Testis (tissue), 2 donors: ENCODE measurements at regions not wholly inside any gene's neighbourhood (a gene's known extent, or its start where the extent isn't known, plus 50 kb on each side); places are given as distances from the start of the nearest gene placed in this dataset.
"Not testable (repeated sequence)": the region's sequence is repeated elsewhere in the genome, so short reads cannot be mapped to it uniquely, and the experiment has no call there.

Source experiments
- DNase-seq: peaks from one replicate; pipeline ENCODE4 v3.0.0-alpha.2; 2019
- H3K27ac ChIP-seq, 2 donors: fragments of 200-600 bp; sonication (generic); one replicate each; pipeline ENCODE4 v1.5.1; 2019
- H3K27me3 ChIP-seq: fragments of 200-600 bp; sonication (generic); one replicate; pipeline ENCODE4 v1.5.1; 2019
- H3K36me3 ChIP-seq: fragments of 200-600 bp; sonication (generic); one replicate; pipeline ENCODE4 v1.5.1; 2017; ENCODE audit warnings: low read depth; ENCODE audit errors: missing control alignments
- H3K4me1 ChIP-seq: fragments of 200-600 bp; sonication (generic); one replicate; pipeline ENCODE4 v1.5.1; 2019
- H3K4me3 ChIP-seq, 2 donors: fragments of 200-600 bp; sonication (generic); one replicate each; pipeline ENCODE4 v1.5.1; 2017 to 2019
- H3K9me3 ChIP-seq: fragments of 200-600 bp; sonication (generic); one replicate; pipeline ENCODE4 v1.5.1; 2017
- POLR2A ChIP-seq: fragments of 450-650 bp; IDR thresholded peaks from one replicate; pipeline ENCODE4 v1.6.1; 2017; ENCODE audit warnings: antibody characterized with exemption, mild to moderate bottlenecking, moderate library complexity
- WGBS, 2 donors: methylation state at CpG; one replicate each; pipeline ENCODE4 v1.1.5; 2018; 5-methylcytosine and 5-hydroxymethylcytosine counted together
- intact Hi-C: fragments of 100-400 bp; cut with DNase I; formaldehyde crosslinking; loops from one replicate; pipeline ENCODE4 v1.15.1; 2023; ENCODE audit warnings: low total_unique reads
- TF ChIP-seq, protein P1 (sequence below), 3 experiments: fragments of 450-650 bp in 2 of 3; fragments of 200-600 bp in 1 of 3; sonication (generic) in 1 of 3; IDR thresholded peaks; one replicate each; pipeline ENCODE4 v1.5.1; 2016 to 2019; ENCODE audit warnings: antibody characterized with exemption in 3 of 3, mild to moderate bottlenecking in 2 of 3, moderate library complexity in 1 of 3

DNA sequence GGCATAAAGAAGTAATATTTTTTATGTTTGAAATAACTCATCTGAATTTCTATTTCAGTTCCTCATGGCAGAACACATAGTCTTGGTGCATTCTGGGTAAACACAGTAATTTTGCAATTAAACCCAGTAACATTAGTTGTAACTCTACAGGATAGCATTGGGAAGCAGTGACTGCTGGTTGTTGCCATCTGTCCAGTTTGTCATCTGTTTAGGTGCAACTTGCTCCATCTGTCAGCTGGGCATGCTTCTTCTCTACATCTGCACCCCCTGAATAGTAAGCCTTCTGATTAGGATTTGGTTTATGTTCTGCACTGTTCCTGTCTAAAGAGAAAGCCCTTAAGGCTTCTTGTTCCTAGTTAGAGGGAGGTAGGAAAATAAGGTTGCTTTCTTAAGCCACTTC lies 63.5 kb upstream of the CSNK1A1L start:
- Histone ChIP-seq H3K36me3 (no peaks in the 10 kb centered on the region), H3K9me3 (no peaks in the 10 kb centered on the region)
- DNase-seq = no peak

DNA sequence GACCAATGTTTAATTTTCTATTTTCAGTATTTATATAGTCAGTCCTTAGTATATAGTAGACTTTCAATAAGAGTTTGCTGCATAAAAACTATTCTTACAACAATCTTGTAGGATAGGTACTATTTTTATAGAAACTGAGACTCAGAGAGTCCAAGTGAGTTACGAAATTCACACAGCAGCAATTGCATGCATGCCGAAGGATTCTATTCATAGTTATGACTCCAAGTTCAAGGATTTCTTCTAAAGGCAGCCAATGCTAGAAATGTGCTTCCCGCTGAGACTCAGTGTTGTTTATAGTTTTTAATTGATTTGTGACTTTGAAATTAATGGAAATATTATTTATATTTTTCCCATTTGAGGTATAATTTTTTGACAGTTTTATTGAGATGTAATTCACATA lies 62.7 kb upstream of the CSNK1A1L start:
- intact Hi-C loops = no loop called here
- 69 to 75% methylated on average over 3 of the region's 3 CpGs for whole genome bisulfite sequencing, 2 donors

More for the DNA sequence above, 63.5 kb upstream of the CSNK1A1L start:
- no peaks in the 10 kb centered on the region for H3K4me1 ChIP-seq
- no peak overlapping the region for H3K4me3 ChIP-seq
- TF ChIP-seq, protein P1, sequence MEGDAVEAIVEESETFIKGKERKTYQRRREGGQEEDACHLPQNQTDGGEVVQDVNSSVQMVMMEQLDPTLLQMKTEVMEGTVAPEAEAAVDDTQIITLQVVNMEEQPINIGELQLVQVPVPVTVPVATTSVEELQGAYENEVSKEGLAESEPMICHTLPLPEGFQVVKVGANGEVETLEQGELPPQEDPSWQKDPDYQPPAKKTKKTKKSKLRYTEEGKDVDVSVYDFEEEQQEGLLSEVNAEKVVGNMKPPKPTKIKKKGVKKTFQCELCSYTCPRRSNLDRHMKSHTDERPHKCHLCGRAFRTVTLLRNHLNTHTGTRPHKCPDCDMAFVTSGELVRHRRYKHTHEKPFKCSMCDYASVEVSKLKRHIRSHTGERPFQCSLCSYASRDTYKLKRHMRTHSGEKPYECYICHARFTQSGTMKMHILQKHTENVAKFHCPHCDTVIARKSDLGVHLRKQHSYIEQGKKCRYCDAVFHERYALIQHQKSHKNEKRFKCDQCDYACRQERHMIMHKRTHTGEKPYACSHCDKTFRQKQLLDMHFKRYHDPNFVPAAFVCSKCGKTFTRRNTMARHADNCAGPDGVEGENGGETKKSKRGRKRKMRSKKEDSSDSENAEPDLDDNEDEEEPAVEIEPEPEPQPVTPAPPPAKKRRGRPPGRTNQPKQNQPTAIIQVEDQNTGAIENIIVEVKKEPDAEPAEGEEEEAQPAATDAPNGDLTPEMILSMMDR (IDR thresholded peaks at IDR 0.05) = no peak
- TF ChIP-seq POLR2A = no peak
- intact Hi-C loops = no loop called here
- no peaks in the 10 kb centered on the region for H3K27me3 ChIP-seq
- no peak overlapping the region for H3K27ac ChIP-seq

DNA sequence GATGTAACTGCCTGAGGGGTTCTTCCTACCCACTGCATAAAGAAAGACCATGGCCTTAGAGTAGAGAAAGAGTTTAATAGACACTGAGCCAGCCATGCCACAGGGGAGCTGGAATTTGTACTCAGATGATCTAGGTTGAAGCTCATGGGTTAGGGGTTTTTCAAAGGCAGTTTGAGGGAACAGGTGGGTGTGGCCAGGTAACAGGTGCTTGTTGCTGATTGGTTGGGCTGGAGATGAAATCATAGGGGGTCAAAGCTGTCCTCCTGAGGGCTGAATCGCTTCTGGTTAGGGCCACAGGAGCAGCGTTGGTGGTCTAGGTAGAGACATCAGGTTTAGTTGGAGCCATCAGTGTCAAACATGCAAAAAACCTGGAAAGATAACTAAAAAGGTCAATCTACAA lies 59.2 kb upstream of the CSNK1A1L start:
- Histone ChIP-seq H3K27me3 (no peaks in the 10 kb centered on the region), H3K36me3 (no peaks in the 10 kb centered on the region), H3K9me3 (no peaks in the 10 kb centered on the region), H3K4me1 (no peaks in the 10 kb centered on the region), H3K4me3 (no peak overlapping the region), H3K27ac (no peak overlapping the region)
- intact Hi-C loops = no loop called here
- no peak for DNase-seq
- WGBS, 2 donors = 73 to 84% methylated on average over 2 of the region's 2 CpGs
- TF ChIP-seq POLR2A = no peak
- TF ChIP-seq, protein P1 (IDR thresholded peaks at IDR 0.05) = no peak

More for the DNA sequence above, 62.7 kb upstream of the CSNK1A1L start:
- no peak overlapping the region for H3K27ac ChIP-seq
- DNase-seq = no peak
- no peaks in the 10 kb centered on the region for H3K36me3 ChIP-seq
- H3K4me3 ChIP-seq = no peak overlapping the region
- no peaks in the 10 kb centered on the region for H3K4me1 ChIP-seq
- TF ChIP-seq, protein P1 (IDR thresholded peaks at IDR 0.05) = no peak
- TF ChIP-seq POLR2A = no peak
- H3K9me3 ChIP-seq = no peaks in the 10 kb centered on the region
- no peaks in the 10 kb centered on the region for H3K27me3 ChIP-seq

DNA sequence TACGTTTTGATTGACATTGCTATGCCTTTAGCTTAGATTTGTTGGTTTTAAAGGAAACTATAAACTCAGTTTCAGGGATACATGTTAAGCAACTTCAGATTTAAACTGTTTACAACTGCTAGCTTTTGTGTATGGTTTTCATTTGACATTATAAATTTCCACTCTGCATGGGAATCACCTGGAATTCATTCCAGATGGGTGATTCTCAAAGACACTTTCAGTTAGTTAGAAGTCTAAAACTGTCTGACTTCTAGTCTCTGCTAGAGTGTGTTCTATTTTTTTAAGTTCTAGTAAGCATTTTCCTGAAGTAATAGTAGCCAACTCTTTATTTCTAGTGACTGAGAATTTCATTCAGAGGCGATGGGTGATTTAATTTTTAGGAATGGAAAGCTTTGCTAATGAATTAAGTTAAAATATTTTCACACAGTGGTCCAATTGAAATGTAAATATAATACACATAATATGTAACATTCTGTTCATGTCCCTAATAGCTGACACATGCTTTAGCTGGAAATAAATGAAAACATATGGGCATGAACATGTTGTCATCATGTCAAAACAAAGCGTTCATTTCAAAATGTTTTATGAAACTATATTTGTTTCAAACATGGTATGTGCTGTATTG lies 58.3 kb upstream of the CSNK1A1L start:
- Histone ChIP-seq H3K27me3 (no peaks in the 10 kb centered on the region), H3K27ac (no peak overlapping the region), H3K36me3 (no peaks in the 10 kb centered on the region), H3K4me1 (no peaks in the 10 kb centered on the region), H3K4me3 (no peak overlapping the region), H3K9me3 (no peaks in the 10 kb centered on the region)
- 84 to 89% methylated on average over 3 of the region's 3 CpGs for WGBS, 2 donors
- no peak for DNase-seq
- intact Hi-C loops = no loop called here
- TF ChIP-seq POLR2A = no peak
- TF ChIP-seq, protein P1 (IDR thresholded peaks at IDR 0.05) = no peak

DNA sequence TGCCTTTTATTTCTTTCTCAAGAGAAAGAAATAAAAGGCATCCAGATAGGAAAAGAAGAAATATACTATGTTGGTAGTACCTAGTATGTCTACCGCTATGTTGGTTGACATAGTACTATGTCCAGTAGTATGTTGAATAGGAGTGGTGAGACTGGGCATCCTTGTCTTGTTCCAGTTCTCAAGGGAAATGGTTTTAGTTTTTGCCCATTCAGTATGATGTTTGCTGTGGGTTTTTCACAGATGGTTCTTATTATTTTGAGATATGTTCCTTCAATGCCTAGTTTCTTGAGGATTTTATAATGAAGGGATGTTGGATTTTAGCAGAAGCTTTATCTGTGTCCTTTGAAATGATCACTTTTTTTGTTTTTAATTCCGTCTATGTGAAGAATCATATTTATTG lies 53.0 kb upstream of the CSNK1A1L start:
- H3K27ac ChIP-seq = no peak overlapping the region
- H3K36me3 ChIP-seq = no peaks in the 10 kb centered on the region
- H3K4me3 ChIP-seq = no peak overlapping the region
- intact Hi-C loops = no loop called here
- TF ChIP-seq, protein P1 (IDR thresholded peaks at IDR 0.05) = no peak
- no peak for TF ChIP-seq POLR2A
- no peaks in the 10 kb centered on the region for H3K27me3 ChIP-seq
- no peaks in the 10 kb centered on the region for H3K4me1 ChIP-seq
- no peaks in the 10 kb centered on the region for H3K9me3 ChIP-seq
- no peak for DNase-seq
- WGBS, 2 donors = 91 to 96% methylated on average over 2 of the region's 2 CpGs

DNA sequence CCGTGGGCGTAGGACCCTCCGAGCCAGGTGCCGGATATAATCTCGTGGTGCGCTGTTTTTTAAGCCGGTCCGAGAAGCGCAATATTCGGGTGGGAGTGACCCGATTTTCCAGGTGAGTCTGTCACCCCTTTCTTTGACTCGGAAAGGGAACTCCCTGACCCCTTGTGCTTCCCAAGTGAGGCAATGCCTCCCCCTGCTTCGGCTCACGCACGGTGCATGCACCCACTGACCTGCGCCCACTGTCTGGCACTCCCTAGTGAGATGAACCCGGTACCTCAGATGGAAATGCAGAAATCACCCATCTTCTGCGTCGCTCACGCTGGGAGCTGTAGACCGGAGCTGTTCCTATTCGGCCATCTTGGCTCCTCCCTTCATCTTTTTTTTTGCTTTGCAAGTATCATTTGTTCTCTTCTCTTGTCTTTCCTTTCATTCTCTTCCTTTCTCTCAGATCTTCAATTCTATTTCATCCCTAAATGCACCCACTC lies 50.2 kb upstream of the CSNK1A1L start:
- H3K4me1 ChIP-seq, H3K27me3 ChIP-seq, H3K27ac ChIP-seq, H3K4me3 ChIP-seq, H3K9me3 ChIP-seq, H3K36me3 ChIP-seq, DNase-seq, intact Hi-C loops: not testable (repeated sequence)
- WGBS, 2 donors = 57 to 92% methylated on average over 9 to 15 of the region's 22 CpGs
